Testis (tissue), 2 donors: ENCODE measurements at regions not wholly inside any gene's neighbourhood (a gene's known extent, or its start where the extent isn't known, plus 50 kb on each side); places are given as distances from the start of the nearest gene placed in this dataset.

Experiments
- POLR2A ChIP-seq: fragments of 450-650 bp; IDR thresholded peaks from one replicate; pipeline ENCODE4 v1.6.1; 2017; ENCODE audit warnings: antibody characterized with exemption, mild to moderate bottlenecking, moderate library complexity
- TF ChIP-seq, protein P1 (sequence below), 3 experiments: fragments of 450-650 bp in 2 of 3; fragments of 200-600 bp in 1 of 3; sonication (generic) in 1 of 3; IDR thresholded peaks; one replicate each; pipeline ENCODE4 v1.5.1; 2016 to 2019; ENCODE audit warnings: antibody characterized with exemption in 3 of 3, mild to moderate bottlenecking in 2 of 3, moderate library complexity in 1 of 3

DNA sequence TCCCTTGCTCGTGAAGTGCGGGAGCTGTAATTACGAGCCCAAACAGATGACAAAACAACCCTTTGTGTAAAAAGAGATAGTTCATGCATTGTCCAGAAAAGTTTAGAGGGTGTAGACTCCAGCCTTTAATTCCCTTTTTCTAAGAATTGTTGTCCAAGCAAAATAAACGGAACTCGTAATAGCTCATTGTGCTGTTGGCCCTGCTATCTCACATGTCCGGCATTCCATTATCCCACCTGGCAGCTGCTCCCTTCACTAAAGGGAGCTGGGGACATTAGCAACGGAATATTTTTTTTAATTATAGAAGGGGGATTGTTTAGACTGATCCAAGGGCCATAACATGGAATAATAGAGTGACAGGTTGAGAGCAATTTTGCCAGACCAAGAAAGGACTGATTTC is 277.5 kb upstream of the TBX3 start:
- TF ChIP-seq, protein P1, sequence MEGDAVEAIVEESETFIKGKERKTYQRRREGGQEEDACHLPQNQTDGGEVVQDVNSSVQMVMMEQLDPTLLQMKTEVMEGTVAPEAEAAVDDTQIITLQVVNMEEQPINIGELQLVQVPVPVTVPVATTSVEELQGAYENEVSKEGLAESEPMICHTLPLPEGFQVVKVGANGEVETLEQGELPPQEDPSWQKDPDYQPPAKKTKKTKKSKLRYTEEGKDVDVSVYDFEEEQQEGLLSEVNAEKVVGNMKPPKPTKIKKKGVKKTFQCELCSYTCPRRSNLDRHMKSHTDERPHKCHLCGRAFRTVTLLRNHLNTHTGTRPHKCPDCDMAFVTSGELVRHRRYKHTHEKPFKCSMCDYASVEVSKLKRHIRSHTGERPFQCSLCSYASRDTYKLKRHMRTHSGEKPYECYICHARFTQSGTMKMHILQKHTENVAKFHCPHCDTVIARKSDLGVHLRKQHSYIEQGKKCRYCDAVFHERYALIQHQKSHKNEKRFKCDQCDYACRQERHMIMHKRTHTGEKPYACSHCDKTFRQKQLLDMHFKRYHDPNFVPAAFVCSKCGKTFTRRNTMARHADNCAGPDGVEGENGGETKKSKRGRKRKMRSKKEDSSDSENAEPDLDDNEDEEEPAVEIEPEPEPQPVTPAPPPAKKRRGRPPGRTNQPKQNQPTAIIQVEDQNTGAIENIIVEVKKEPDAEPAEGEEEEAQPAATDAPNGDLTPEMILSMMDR (IDR thresholded peaks at IDR 0.05) = no peak
- TF ChIP-seq POLR2A = no peak
